ENCODE measurements at regions not wholly inside any gene's neighbourhood (a gene's known extent, or its start where the extent isn't known, plus 50 kb on each side); places are given as distances from the start of the nearest gene placed in this dataset.

DNA sequence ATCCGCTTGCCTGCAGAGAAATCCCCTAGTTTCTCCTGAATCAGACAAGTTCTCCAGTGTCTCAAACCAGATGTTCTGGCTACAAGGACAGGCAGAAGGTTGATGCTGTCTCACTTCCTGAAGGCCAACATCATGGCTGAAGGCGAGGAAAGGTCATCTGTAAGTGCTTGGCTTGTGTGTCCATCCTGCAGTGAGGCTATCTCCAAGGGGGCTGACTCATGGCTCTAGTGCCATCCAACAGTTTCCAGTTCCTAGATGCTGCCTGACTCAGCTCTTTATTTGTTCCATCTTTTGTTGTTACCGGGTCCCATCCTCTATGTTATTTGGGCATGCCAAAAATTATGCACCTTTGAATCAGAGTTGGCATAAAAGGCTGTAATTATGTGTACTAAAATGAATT lies 232.1 kb upstream of the TBX3 start:
- DNase-seq, result no peak

DNA sequence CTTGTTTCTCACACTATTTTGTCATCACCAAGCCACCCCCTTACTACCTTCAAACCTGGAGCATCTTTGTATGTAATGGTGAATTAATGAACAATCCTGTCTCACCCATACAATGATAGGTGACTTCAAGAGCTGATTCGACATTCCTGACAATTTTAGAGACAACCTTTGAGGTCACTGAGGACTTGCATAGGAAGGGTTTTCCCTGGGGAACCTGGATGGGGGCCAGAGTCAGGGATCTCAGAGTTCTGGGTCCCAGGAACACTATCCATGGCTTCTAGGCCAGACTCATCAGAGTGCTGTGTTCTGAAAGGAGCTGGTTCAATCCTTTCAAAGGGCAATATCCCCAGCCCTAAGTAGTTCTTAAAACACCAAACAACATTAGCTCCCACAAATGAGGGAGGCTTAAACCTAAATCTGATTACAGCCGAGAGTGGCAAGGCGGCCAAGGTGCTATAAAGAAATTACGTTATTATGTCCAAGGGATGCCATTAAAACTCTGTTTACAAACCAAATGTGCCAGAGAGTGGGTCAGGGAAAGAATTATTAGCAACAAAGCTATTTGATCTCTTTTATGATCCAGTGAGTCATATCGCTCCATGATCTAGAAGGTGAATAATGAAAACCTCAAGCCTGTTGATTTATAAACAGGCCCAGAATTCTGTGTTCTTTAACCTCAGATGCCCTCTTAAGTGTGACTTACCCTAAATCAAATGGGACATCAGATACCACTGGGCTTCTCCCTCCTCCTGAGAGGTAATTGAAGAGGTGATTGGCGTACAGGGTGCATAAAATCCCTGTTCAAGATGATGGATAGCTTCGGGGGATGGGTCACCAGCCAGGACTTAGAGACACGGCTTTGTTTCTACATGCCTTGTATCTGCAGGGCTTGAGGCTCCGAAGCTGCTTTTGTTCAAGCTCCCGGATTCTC lies 230.2 kb upstream of the TBX3 start:
- no peak for DNase-seq

DNA sequence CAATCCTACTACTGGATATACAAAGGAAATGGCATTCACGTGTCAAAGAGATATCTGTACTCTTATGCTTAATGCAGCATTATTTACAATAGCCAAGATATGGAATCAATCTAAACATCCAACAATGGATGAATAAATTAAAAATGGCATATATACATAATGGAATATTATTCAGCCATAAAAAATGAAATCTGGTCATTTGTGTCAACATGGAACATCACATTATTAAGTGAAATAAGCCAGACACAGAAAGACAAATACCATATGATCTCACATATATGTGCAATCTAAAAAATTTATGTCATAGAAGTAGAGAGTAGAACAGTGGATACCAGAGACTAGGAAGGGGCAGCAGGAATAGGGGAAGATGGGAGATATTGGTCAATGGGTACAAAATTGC lies 228.8 kb upstream of the TBX3 start:
- no peak for DNase-seq

DNA sequence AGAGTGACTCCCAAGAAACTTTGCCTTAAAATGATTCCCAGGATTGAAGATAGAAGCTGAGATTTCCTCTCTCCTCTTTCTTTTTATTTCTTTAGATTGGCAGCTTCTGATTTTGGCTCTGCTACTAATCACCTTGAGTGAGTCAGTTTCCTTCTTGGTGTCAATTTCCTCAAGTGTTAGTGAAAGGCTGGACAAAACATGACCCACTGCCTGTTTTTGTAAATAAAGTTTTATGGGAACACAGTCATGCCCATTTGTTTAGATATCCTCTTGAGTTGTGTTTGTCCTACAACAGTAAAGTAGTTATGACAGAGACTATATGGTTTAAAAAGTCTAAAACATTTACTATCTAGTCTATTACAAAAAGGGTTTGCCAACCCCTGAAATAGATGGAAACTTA lies 227.2 kb upstream of the TBX3 start:
- DNase-seq, result no peak

DNA sequence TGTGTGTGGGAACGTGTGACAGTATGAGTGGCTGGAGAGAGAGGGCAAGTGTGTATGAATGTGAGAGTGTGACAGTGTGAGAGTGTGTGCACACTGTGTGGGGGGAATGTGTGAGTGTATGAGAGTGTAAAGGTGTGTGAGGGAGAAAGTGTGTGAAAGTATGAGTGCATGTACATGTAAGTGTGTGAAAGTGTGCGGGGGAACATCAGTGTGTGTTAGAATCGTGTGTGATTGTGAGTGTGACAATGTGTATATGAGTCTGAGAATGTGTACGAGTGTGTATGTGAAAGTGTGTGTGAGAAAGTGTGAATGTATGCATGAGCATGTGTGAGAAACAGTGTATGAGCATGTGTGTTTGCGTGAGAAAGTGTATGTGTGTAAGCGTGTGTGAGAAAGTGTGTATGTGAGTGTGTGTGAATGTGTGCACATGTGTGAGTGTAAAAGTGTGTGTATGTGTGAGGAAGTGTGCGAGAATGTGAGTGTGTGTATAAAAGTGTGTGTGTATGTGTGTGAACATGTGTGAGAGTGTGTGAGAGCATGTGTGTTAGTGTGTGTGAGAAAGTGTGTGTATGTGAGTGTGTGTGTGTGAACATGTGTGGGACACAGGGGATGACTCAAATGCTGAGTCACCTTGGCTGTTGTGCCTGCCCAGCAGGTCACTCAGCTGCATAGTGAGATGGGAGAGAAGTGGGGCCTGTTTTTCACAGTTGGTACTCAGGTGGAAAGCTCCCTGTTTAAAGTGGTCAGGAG lies 220.5 kb upstream of the TBX3 start:
- no peak for DNase-seq

DNA sequence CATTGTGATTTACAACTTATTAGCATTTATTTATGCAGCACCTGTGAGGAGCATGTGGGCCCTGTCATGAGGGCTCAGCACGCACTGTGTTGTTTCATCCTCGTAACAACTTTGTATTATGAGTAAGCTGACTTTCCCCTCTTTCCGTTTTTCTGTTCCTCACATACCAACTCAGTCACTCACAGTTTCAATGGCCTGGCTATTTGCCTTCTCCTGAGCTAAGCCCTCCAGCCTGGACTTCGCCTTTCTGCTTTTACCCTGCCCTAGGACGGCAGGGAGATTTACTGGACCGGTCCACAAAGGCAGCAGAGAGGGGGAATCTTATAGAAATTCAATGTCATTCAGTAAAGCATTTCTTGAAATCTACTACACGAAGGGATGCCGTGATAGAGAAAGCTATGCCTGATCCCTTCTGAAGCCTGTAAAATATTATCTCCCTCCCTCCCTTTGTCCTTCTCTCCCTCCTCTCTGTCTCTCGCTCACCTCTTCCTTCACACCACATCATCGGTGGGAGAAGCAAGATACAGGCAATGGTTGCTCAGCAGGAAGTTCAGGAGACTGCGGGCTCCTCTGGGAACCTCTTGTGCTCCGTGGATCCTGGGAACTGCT lies 219.2 kb upstream of the TBX3 start:
- no peak for DNase-seq

DNA sequence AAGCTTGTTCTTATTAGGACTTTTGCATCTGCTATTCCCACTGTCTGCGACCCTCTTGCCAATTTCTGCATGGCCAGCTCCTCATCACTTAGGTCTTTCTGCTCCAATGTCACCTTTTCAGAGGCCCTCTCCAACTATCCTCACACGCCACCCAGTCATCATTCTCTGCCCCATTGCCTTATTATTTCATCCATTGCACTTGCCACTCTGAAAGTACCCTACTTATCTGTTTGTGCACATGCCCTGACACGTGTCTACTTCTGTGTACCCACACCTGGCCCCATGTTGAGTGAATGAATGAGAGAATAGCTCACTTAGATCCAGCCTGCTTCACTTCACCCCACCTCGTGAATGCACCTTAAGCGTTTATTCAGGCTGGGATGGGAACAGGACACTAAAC lies 218.7 kb upstream of the TBX3 start:
- DNase-seq, result no peak

DNA sequence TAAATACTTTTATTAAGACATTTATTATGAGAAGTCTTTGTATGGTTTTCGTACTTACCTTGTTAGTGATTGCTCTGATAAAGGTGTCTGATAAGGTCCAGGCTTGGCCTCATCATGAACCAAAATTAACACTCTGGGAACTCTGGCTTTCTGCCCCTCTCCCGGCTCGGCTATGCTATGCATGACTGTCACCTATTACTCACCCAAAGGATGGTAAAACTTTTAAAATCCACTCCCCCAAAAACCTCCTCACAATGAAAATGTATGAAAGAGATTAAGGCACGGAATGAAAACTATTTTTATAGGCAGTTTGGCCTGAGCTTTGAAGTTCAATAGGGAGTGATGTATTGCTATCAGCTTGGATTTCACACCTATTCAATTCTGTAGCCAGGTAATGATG lies 217.3 kb upstream of the TBX3 start:
- DNase-seq, result no peak

DNA sequence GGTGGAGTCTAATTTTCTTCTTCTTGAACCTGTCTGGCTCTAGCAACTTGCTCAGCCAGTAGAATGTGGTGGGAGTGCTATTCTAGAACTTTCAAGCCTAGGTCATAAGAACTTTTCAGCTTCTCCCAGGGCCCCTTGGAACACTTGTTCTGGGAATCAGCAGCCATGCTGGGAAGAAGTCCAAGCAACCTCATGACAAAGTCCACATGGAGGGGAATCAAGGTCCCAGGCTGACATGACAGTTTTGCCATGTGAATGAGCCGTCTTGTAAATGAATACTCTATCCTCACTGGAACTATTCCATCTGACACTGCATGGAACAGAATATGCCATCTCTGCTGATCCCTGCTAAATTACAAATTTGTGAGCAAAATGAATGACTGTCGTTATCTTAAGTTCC lies 214.2 kb upstream of the TBX3 start:
- no peak for DNase-seq

DNA sequence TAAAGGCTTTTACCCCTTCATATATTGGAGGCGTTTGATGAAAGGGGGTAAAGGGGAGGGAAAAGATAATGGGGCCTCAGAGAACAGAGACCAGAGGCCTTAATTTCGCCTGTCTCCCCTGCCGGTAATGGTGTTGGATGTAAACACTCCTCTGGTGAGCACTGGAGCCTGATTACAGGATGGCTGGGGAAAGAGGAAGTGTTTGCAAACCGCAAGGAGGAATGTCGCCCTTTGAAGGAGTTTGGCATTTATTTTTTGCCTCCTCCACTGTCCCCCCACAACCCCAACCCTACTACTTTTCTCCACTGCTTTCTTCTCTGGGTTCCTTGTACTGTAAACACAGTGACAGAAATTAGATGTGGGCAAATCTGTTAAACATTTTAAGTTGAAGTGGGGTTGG lies 211.9 kb upstream of the TBX3 start:
- no peak for DNase-seq

DNA sequence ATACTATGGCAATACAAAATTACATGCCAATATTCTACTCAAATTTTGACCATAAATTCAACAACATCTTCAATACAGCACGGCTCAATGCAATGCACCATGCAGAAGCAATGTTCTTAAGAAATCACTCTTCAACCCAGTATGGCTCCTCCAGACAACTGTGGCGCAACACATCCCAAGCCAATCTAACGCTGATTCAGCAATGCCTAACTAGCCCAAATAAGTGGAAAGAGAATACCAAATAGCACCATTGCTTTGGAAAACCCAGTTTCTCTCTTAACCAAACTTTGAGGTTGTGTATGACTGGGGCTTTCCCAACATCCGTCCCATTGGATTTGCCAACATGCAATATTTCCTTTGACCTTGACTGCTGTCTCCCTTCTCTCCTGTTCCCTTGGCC lies 211.1 kb upstream of the TBX3 start:
- no peak for DNase-seq

DNA sequence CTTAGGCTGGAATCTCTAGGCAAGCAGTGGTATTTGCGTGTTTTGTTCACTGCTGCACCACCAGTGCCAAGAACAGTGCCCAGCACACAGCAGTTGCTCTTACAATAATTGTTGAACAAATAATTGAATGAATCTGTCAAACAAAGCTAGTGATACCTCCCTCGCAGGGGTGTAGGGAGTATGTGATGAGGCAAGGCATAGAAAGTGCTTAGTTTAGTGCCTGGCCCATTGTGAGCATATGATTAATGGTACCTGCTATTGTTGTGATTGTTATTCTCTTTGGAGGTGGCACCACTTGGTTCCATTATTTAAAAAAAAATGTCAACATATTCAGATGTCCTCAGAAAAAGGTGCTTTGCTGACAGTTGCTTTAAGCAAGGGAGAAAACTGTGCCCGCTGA lies 210.1 kb upstream of the TBX3 start:
- no peak for DNase-seq

DNA sequence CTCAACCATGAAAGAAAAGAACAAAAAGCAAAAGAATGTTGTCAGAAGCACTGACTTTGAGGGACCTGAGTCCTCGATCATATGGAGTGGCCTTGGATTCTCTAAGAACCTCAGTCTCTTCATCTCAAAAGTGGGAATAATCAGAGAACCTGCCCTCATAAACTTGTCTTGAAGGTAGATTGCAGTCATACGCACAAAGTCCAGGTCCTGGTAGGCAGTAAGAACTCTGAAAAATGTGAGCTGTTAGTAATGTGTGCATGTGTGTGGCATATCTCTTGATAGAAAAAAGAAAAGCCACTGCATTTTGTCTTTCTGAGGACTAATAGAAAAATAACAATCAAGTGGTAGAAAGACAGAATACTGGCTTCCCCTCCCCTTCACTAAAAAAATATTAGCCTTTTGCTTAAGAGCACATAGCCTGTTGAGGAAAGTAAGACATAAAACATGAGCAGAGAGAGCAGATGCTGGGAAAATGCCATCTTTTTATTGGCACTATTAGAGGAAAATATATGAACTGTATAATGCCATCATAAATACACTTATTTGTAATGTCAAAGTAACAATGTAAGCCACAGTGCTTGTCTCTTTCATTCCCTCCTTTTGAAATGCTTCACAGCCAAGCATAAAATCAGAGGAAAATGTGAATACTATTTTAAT lies 205.1 kb upstream of the TBX3 start:
- DNase-seq, result no peak

DNA sequence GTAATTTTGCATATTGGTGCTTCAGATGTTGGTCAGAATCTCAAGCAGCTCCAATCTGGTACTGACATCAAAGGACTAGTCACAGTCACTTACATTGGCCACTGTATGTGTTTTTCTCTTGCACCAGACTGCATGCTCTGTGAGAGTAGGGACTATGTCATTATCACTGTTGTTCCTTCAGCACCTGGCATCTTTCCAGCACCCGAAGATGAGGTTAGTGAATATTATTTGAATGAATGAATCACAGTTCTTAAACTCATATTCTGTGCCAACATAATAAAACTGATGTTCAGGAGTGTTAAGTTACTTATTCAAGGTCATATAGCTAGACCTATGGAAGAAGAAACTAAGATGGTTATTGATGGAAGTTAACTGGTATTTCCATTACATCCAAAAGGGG lies 204.5 kb upstream of the TBX3 start:
- DNase-seq, result no peak

DNA sequence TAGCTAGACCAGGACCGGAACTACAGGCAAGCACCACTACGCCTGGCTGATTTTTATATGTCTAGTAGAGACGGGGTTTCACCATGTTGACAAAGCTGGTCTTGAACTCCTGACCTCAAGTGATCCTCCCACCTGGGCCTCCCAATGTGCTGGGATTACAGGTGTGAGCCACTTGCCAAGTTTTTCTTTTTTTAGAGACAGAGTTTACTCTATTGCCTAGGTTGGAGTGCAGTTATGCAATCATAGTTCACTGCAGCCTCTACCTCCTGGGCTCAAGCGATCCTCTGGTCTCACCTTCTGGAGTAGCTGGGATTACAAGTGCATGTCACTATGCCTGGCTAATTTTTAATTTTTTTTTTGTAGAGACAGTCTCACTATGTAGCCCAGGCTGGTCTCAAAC lies 201.5 kb upstream of the TBX3 start:
- DNase-seq, result no peak

DNA sequence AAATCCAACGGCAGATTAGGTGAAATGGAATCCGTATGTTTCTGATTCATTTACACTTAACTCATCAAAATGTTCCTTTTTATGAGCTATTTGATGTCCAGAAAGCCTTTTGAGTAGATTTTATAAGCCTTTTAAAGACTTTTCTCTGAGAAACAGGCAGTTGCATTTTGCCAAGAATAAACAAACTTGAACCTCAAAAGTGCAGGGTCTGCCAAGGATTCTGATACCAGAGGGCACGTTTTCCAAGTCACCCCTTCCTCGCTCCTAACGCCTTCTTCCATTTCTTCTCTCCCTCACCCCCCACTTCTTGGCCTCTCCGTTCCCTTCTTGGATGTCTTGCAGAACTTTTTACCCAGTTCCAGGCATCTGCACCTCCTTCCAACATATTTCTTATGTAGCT lies 200.6 kb upstream of the TBX3 start:
- no peak for DNase-seq

DNA sequence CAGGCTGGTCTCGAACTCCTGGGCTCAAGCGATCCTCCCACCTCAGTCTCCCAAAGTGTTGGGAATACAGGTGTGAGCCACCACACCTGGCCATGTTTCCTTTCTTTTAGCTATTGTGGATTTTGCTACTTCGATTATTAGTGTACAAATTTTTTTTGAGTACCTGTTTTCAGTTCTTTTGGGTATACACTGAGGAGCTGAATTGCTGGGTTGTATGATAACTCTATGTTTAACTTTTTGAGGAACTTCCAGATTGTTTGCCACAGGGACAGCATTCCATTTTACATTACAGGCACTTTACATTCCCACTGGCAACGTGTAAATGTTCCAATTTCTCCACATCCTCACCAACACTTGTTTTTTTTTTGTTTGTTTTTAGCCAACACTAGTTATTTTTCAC lies 198.1 kb upstream of the TBX3 start:
- no peak for DNase-seq

DNA sequence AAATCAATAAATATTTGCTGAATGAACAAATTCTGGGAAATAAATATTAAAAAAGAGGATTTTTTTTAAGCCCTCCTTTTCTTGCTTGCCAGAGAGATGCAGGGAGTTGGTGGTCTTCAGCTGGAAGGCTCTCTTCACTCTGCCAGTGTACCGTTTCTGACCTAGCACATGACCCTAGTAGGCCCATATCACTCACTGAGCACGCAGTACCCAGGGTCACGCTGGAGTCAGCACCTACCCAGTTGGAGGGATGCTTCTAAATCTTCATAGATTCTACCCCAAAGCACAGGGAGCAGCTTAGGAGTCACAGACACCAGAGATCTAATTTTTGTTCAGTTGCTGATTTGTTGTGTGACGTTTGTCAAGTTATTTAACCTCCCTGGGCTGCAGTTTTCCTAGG lies 195.4 kb upstream of the TBX3 start:
- no peak for DNase-seq

DNA sequence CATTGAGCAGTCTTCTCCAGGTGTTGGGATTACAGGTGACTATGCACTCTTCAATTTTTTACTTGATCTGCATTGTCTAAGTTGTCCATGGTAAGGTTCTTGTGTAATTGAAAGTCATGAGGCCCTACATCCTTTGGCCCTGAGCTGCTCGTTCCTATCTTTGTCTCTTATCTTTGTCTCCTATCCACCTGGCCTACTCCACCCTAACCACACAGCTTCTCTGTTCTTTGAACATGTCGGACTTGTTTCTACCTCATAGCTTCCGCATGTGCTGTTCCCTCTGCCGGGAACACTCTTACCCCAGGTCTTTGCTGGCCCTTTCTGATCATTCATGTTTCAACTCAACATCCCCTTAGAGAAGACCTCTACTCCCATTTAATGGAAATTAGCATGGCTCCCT lies 194.8 kb upstream of the TBX3 start:
- no peak for DNase-seq

DNA sequence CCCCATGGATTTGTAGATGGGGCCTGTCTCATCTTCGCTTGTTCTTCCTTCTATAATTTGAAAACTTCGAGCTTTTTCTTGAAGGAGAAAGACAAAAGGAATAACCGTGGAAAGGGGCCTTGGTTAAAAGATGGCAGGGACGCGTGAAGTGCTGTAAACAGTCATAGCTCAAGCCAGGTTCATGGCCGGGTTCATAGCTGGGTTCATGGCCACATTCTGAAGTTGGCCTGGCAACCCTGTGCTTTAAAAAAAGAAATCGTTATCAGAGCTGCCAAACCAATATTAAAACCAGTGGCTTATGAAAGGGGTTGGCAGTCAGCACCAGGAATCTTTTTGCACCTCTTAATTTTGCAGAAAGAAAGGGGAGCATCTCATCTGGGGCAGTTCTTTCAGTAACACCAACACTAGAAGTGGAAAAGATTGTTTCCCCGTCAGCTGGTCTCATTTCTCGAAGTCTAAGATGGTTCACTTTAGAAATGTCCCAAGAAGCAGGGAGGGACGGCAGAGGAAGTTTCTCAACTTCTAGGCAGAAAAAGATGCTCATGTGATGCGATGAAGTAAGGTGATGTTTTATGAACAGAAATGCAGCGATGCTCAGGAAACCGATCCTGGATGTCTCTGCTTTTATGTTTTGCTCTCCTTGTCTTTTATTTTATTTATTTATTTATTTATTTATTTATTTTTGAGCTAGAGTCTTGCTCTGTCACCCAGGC lies 193.1 kb upstream of the TBX3 start:
- no peak for DNase-seq

DNA sequence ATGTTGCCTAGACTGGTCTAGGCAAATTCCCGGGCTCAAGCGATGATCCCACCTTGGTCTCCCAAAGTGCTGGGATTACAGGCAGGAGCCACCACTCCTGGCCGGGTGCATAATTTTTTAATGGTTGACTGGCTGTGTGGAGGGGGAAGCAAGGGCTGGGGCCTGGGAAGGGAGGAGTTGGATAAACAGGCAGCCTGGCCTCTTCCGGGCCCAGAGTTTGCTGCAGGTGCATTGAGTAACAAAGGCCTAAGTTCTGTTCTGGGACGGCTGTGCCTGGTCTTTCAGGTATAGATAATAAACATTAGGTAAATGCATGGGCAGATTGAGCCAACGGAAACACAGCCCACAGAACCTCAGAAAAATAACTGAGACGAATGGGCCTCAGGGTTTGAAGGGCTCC lies 191.3 kb upstream of the TBX3 start:
- DNase-seq, result no peak

DNA sequence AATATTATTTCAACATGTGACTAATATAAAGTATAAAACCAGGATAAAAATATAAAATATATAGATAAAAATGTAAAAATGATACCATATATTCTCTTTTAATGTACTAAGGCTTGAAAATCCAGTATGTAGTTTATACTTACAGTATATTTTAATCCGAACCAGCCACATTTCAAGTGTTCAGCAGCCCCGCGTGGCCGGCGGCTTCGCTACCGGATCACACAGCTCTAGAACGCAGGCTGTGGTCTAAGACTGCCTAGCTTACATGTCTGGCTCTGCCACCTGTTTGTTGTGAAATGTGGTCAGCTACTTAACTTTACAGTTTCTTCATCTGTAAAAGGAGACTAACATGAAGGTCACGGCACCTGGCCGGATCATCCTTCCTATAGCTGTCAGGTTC lies 189.7 kb upstream of the TBX3 start:
- DNase-seq, result no peak

Data from KG1 (cell line).